Sciatic nerve (tissue), 2 donors: ENCODE measurements at regions not wholly inside any gene's neighbourhood (a gene's known extent, or its start where the extent isn't known, plus 50 kb on each side); places are given as distances from the start of the nearest gene placed in this dataset.
A peak's percentile ranks its signal among the peaks of the same experiment; 100 is the strongest.
"Not testable (repeated sequence)": the region's sequence is repeated elsewhere in the genome, so short reads cannot be mapped to it uniquely, and the experiment has no call there.

Experiments used
- ATAC-seq: fragments of 200-7000 bp; cut with Tn5 transposase; one replicate; pipeline ENCODE4 v1.9.1; 2020; ENCODE audit warnings: mild to moderate bottlenecking, moderate library complexity
- DNase-seq: peaks from one replicate; pipeline ENCODE4 v3.0.0-alpha.2; 2020; ENCODE audit warnings: low spot score
- intact Hi-C: fragments of 100-400 bp; cut with DNase I; formaldehyde crosslinking; loops from one replicate; pipeline ENCODE4 v1.14.2; 2022
- donor health status: DM: no; HTN: no; CAD: no.
- donor health status: DM: no; HTN: no; CAD: no.

DNA sequence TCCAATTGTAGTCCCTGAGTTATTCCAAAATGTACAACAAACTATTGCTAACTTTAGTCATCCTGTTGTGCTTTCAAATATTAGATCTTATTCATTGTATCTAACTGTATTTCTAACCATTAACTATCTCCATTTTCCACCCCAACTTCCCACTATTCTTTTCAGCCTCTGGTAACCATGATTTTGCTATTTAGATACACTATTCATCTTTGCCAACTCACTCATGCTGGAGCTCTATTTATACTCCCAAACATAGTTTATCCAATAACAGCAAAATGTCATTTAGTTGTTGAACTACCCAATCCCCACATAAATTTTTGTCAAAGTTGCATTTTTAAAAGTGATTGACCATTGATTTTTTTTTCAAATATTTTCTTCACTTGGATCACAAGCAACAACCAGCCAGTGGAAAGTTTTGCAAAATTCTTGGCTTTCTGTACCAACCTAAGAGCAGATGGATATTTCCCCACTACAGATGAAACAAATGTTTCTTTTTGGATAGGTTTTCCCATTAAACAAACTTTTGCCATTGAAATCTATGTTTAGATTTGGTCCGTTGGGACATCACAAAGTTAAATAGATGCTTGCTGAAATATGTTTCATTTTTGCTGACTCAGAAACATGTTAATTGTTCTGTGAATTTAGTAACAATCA is 866.0 kb downstream of the LTN1 start:
- ATAC-seq: peak; percentile 78
- intact Hi-C loops: no loop called here

DNA sequence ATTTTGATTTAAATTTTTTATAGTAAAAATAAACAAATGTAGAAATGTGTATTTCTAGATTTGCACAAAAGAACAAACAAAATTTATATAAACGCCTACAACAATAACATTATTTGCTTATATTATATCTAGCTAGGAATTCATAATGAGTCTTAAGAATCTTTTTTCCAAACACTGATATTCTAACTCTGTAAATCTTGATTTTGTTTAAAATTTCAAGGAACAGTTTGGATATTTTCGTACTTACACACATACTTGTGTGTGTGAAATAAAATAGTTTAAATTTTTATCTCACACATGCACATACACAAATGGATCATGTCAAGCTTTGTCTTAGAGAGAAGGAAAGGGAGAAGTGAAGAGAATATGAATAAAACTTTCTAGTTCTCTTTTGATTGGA is 868.1 kb downstream of the LTN1 start:
- intact Hi-C loops: no loop called here
- ATAC-seq: no peak
- DNase-seq: no peak

More for the DNA sequence above, 866.0 kb downstream of the LTN1 start:
- DNase-seq: no peak

DNA sequence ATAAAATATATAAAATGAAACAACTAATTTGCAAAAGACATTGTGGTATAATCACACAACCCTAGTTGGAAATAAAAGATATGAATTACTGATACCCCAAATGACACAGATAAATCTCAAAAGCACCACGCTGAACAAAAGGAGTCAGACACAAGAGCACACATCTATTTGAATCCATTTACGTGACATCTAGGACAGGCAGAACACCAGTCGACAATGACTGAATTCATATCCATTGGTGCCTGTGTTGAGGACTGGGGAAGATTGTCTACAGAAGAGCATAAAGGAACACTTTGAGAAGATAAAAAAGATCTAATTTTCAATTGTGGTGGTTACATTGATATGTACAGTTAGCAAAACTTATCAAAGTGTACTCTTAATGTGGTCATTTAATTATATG is 874.1 kb downstream of the LTN1 start:
- DNase-seq (no peak), ATAC-seq (no peak)
- intact Hi-C loops: no loop called here

DNA sequence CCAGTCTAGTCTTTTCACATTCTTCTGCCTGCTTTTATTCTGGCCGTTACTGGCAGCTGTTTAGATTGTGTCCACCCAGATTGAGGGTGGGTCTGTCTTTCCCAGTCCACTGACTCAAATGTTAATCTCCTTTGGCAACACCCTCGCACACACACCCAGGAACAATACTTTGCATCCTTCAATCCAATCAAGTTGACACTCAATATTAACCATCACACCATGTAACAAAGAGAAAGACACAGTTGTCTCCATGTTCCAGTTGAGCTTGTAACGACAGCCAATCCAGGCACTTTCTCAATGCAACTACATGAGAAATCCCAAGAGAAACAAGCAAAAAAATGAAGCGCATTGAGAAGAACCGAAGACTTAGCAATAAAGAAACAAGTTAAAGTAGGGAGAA is 877.7 kb downstream of the LTN1 start:
- DNase-seq, ATAC-seq, intact Hi-C loops: not testable (repeated sequence)

DNA sequence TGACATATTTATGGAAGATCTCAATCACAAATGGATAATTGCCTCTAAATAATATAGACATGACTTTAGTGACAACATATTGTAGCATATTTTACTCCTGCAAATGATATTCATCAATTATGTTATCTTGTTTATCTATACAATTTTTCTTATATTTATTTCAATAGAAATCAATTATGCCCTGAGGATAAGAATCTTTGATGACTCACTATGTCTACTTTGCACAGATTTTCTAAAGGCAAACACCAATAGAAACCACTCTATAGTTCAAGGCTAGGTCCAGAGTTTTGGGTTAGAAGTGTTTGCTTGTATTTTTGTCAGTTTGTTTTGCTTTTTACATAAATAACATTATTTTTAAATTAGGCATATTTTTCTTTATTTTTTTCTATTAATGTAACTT is 879.0 kb downstream of the LTN1 start:
- ATAC-seq (no peak), DNase-seq (no peak)
- intact Hi-C loops: no loop called here

DNA sequence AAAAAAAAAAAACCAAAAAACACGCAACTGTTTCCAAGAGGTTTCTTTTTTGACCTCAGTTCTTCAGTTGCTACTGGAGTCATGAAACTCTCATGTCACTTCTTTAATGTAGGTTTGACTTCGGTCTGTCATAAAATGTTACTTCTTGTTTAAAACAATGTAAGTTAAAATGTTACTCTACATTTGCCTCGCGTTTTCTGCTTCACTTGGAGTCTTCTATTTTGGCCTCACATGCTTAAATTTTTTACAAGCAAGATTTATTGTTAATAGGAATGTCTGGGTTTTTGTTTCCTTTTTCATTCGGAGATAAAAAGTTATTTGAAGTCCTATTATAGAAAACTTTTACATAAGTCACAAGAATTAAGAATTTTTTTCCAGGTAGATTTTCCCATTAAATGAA is 880.2 kb downstream of the LTN1 start:
- DNase-seq (no peak), ATAC-seq (no peak)
- intact Hi-C loops: no loop called here

DNA sequence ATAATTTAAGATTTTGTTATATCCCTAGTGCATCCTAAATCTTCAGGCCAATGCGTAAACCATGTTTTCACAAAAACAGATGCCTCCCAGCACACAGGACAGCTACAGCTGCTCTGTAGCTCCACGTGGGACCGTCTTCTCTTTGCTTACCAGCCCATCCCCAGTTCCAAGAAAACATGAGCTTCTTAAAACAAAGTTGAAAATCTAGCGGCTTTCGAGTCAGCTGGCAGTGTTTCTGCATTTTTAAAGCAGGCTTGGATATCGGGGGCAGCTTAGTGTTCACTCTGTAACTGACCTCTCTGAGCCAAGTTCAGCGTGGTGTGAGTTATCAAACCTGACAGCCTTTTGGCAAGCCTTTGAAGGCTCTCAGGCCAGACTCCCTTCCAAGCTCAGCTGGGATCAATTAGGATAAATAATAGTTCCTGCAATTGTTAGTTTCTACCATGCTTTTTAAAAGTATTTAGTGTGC is 881.5 kb downstream of the LTN1 start:
- intact Hi-C loops: no loop called here
- ATAC-seq (peak; percentile 98), DNase-seq (peak; percentile 61)

DNA sequence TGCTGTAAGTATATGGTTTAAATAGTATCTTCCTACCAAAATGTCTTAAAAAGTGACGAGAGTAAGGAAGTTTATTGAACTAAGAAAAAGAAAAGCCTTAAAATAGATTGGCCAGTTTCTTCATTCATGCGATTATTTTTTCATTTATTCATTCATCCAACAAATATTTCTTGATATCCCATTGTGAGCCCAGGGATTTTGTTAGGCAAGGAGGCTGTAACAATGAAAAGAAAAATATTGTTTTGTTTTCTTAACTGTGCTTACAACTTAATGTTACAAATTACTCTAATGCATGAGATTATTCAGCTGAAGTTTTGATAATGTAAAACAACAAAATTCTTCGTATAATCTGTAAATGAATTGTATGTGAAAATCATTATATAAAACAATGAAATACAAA is 882.0 kb downstream of the LTN1 start:
- intact Hi-C loops: no loop called here
- ATAC-seq: peak; percentile 47
- no peak for DNase-seq

DNA sequence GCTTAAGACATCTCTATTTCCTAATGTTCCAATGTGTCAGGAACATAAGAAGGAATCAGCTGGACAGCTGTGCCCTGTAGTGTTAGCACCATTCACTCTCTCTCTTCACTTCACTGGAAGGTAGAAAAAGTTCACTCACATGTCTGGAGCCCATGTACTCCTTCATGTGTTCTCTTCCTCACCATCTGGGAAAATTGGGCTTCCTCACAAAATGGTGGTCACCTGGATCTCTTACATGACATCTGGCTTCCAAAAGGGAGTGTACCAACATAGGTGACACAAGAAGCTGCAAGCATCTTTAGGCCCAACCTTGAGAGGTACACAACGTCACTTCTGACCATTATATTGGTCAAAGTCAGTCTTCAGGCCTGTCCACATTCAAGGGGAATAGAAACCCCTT is 882.6 kb downstream of the LTN1 start:
- DNase-seq (no peak), ATAC-seq (no peak)
- intact Hi-C loops: no loop called here

DNA sequence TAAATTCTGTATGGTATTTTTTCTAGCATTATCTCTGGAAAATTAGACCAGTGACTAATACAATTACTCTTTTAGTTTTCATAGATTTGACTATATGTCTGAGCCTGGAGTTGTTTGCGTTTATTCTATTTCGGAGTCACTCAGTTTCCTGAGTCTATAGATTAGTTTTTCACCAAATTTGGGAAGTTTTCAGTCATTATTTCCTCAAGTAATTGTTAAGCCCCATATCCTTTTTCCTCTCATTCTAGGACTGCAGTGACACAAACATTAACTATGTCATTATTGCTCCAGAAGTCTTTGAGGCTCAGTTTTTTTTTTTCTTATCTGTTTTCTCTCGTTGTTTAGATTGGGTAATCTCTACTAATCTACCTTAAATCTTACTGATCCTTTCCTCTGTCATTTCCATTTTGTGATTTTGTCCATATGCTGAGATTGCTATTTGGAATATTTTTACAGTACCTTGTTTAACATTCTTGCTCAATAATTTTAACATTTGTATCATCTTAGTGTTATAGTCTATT is 886.2 kb downstream of the LTN1 start:
- no peak for ATAC-seq
- intact Hi-C loops: no loop called here
- no peak for DNase-seq

DNA sequence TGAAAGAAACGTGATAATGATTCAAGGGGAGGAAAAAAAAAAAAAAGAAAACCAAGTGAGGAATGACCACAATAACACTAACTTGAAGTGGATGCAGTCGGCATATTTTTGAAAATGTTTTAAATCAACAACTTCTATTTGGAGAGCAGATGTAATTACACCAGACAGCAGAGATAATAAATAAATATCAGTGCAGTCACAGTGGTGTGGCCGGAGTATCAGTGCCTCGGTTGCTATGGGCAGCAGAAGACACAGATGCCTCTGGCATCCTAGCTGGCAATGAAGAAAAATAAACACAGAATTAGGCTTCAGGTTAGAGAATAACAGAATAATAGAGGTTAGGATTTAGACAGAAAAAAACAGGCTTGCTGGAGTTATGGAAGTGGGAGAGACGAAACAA is 888.3 kb downstream of the LTN1 start:
- ATAC-seq (no peak), DNase-seq (no peak)
- intact Hi-C loops: no loop called here

DNA sequence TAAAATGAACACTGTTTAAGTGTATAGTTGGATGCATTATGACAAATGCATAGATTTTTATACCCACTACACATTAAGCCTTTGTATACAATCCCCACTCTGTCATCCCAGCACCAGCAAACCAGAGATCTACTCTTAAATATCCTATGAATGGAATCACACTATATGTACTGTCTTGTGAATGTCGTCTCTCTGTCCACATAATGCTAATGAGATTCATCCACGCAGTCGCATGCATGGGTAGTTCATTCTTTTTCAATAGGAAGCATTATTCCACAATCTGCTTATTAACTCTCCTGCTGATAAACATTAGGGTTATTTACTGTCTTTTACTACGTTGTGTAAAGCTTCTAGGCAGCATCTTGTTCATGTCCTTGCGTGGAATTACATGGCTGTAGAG is 892.3 kb downstream of the LTN1 start:
- no peak for ATAC-seq
- DNase-seq: no peak
- intact Hi-C loops: no loop called here

DNA sequence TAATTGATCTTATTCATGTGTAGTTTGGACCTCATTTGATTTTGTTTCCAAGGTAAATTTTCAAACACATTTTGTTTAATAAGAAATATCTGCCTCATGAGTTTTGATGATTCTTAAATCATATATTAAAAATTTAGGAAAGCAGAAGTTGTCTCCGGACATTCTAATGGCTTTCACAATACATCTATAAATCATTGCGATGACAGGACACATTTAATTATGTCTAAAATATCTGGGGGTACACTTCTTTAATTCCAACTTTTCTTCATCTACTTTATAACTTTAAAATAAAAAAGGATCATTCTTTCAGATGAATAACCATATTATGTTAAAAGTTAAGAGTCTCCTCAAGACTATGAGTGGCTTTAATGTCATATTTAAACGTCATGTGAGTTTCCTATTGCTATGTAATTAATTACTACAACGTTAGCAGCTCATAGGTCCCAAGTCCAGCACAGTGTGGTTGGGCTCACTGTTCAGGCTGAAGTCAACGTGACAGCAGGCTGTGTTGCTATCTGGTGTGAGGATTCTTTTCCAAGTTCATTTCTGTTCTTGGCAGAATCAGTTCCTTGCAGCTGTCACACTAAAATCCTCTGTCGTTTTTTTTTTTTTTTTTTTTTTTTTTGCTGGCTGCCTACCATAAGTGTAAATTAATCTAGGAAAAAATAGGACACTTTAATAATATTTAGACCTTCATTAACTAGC is 893.5 kb downstream of the LTN1 start:
- no peak for DNase-seq
- ATAC-seq: peak; percentile 90
- intact Hi-C loops: no loop called here

DNA sequence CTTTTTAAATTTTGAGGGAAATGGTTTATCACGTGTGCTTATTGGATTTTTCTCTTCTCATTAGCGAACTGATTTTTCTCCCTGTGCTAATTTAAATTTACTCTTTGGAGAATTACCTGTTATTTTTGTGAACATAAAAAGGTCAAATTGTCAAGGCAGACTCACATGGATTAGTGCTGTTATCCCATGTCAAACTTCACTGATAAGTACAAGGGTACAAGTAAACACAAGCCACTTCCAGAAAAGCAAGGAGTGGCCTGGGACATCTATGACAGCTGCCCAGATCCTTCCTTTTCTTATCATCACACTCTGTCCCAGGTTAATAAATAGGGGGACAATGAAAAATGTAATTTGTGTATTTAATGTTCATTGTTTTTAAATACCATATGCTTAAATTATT is 901.2 kb downstream of the LTN1 start:
- DNase-seq (no peak), ATAC-seq (no peak)
- intact Hi-C loops: no loop called here

DNA sequence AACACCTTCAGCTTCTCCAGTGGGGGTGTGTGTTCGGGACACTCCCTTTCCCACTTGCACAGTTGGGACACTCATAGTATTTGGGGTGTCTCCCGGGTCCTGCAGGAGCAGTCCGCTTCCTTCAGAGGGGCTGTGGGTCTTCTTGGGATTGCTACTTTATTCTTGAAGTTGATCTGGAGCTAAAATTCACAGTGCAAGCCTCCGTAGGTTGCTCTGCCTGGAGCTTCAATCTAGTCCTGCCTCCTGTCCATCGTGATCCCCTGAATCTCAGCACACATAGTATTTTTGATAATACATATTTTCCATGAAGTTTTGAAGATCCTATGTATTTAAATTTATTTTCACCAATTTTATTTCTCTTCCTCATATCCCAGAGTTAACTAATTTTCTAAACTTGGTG is 902.1 kb downstream of the LTN1 start:
- peak; percentile 22 for ATAC-seq
- intact Hi-C loops: no loop called here
- no peak for DNase-seq

DNA sequence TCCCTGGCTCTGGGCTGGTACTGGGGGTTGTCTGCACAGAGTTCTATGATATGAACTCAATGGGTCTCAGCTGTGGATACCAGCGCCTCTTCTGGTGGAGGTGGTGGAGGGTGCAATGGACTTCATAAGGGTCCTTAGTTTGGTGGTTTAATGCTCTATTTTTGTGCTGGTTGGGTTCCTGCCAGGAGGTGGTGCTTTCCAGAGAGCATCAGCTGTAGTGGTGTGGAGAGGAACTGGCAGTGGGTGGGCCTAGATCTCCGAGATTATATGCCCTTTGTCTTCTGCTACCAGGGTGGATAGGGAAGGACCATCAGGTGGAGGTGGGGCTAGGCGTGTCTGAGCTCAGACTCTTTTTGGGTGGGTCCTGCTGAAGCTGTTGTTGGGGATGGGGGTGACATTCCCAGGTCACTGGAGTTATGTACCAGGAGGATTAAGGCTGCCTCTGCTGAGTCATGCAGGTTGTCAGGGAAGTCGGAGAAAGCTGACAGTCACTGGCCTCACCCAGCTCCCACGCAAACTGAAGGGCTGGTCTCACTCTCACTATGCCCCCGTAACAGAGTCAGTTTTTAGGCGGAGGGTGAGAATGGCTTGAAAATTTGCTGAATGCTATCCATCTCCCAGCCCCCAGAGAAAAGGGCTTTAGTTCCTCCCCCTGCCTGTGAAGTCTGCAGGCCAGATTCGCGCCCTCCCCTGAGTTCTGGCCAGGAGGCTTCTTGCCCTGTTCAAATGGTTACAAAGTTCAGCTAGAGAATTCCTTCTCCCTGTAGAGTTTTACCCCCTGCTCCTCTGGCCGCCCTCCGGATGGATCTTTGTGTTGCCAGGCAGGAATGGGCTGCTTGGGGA is 902.9 kb downstream of the LTN1 start:
- peak; percentile 52 for DNase-seq
- peak; percentile 50 for ATAC-seq
- intact Hi-C loops: no loop called here

DNA sequence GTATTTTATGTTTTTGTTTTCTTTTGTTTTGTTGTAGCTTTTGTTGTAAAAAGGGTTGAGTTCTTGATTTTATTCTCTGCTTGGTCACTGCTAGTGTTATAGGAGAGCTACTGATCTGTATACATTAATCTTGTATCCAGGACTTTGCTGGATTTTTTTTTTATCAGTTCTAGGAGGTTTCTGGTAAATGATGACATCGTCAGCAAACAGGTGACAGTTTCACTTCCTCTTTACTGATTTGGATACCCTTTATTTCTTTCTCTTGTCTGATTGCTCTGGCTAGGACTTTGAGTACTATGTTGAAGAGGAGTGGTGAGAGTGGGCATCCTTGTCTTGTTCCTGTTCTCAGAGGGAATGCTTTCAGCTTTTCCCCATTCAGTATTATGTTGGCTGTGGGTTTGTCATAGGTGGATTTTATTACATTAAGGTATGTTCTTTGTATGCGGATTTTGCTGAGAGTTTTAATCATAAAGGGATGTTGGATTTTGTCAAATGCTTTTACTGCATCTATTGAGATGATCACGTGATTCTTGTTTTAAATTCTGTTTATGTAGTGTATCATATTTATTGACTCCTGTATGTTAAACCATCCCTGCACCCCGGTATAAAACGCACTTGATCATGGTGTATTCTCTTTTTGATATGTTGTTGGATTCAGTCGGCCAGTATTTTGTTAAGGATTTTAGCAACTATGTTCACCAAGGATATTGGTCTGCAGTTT is 905.7 kb downstream of the LTN1 start:
- DNase-seq (no peak), ATAC-seq (no peak)
- intact Hi-C loops: no loop called here

DNA sequence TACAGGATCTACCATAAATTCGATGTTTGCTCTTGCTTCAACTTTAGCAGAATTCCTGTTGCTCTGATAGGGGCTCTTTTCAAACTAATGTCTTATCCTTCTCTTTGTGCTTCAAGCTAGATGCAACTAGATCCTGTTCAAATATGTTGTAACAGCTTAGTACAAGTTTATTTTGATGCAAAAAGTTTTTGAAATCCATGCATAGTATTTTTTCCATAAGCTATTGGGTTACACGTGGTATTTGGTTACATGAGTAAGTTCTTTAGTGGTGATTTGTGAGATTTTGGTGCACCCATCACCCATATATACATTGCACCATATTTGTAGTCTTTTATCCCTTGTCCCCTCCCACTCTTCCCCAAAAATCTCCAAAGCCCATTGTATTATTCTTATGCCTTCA is 907.7 kb downstream of the LTN1 start:
- intact Hi-C loops: no loop called here
- DNase-seq: no peak
- ATAC-seq: no peak

DNA sequence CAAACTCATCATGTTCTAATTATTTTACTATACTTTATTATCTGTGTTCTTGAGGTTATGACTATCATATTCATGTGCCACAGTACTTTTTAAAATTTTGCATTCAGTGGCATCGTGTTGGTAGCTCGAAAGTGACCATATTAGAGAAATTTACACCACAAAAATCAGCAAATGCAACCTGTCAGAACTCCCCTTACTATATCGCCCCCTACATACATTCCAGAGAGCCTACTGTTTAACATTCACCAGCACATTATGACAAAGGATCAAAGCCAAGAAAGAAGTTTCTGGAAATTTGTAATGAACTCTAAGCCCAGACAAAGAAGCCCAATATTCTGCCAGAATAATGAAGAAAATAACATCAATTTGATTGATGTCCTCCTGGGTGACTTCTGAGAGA is 909.3 kb downstream of the LTN1 start:
- ATAC-seq: no peak
- intact Hi-C loops: no loop called here
- no peak for DNase-seq
